ENCODE measurements at regions not wholly inside any gene's neighbourhood (a gene's known extent, or its start where the extent isn't known, plus 50 kb on each side); places are given as distances from the start of the nearest gene placed in this dataset.

DNA sequence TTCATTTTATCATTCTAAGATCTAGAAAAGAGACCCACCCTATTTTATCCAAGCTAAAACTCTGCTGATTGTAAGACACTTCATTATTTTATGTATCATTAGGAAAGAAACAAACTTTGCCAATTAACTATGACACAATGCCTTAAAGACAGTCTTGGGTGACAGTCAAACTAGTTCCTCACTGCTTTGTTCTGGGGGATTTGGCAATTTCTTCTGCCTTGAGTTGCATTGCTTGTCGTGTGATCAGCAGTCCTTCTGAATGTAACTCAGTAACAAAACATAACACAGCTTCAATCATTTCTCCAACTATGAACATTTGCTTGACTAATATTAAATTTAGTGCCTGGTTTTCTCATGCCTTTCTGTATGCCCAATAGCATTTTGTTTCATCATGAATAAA lies 577.9 kb upstream of the DIPK2B start:
- H3K4me3 ChIP-seq: no peak overlapping the region
- no peak for DNase-seq (ENCODE audit: low spot score)
- TF ChIP-seq, protein P1, sequence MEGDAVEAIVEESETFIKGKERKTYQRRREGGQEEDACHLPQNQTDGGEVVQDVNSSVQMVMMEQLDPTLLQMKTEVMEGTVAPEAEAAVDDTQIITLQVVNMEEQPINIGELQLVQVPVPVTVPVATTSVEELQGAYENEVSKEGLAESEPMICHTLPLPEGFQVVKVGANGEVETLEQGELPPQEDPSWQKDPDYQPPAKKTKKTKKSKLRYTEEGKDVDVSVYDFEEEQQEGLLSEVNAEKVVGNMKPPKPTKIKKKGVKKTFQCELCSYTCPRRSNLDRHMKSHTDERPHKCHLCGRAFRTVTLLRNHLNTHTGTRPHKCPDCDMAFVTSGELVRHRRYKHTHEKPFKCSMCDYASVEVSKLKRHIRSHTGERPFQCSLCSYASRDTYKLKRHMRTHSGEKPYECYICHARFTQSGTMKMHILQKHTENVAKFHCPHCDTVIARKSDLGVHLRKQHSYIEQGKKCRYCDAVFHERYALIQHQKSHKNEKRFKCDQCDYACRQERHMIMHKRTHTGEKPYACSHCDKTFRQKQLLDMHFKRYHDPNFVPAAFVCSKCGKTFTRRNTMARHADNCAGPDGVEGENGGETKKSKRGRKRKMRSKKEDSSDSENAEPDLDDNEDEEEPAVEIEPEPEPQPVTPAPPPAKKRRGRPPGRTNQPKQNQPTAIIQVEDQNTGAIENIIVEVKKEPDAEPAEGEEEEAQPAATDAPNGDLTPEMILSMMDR (IDR thresholded peaks at IDR 0.05): no peak
- no peak overlapping the region for H3K27ac ChIP-seq

GRCh38 chrX:45777366-45777765 lies 576.7 kb upstream of the DIPK2B start:
- no peak for DNase-seq (ENCODE audit: low spot score)
- TF ChIP-seq, protein P1 (IDR thresholded peaks at IDR 0.05): no peak
- H3K27ac ChIP-seq: no peak overlapping the region

GRCh38 chrX:45775468-45775867 lies 574.8 kb upstream of the DIPK2B start:
- Histone ChIP-seq H3K27ac (peak overlapping the region in 1 of 2 donors; percentile 26), H3K4me3 (no peak overlapping the region)
- DNase-seq (ENCODE audit: low spot score): no peak
- TF ChIP-seq, protein P1 (IDR thresholded peaks at IDR 0.05): no peak

More at GRCh38 chrX:45777366-45777765, 576.7 kb upstream of the DIPK2B start:
- no peak overlapping the region for H3K4me3 ChIP-seq

GRCh38 chrX:45774961-45775360 lies 574.3 kb upstream of the DIPK2B start:
- H3K27ac ChIP-seq: peak overlapping the region in 1 of 2 donors; percentile 26
- no peak overlapping the region for H3K4me3 ChIP-seq
- TF ChIP-seq, protein P1 (IDR thresholded peaks at IDR 0.05): no peak
- no peak for DNase-seq (ENCODE audit: low spot score)

- Histone ChIP-seq H3K27ac (no peak overlapping the region), H3K4me3 (no peak overlapping the region)
- DNase-seq (ENCODE audit: low spot score): no peak
- TF ChIP-seq, protein P1 (IDR thresholded peaks at IDR 0.05): no peak
Observed at GRCh38 chrX:45773572-45773971, 572.9 kb upstream of the DIPK2B start.

DNA sequence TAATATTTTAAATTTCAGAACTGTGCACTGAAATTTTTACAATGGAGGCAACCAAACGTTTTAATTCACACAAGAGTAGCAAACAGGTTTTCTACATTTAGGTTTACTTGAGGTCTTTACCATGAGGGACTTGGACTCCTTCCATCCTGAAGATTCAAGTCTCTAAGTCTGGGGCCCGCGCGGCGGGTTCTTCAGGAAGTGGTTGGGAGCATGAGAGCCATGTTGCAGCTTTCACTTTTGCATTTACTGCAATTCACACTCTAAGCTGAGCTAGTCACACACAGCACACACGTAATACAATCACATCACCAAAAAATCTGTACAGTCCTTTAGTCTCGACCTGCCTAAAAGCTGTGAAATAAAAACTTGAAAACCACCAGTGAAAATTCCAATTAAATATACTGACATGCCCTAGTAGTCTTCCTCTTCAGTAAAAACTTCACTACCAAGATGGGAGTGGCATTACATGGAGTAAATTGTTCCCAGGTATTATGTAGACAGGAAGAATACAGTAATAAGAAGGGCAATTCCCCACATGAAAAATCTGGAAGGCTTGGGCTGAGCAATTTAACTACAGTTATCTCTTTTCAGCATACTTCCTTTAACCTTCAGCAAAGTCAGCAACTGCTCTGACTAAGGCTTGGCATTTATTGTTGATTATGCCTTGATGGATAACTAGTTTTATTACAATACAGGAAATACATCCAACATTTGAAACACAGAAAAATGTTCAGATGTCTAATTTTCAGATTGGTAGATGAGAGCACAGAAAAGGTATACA lies 571.1 kb upstream of the DIPK2B start:
- DNase-seq (ENCODE audit: low spot score): no peak
- TF ChIP-seq, protein P1 (IDR thresholded peaks at IDR 0.05): no peak
- Histone ChIP-seq H3K27ac (peak overlapping the region; percentile 51 to 58), H3K4me3 (peak overlapping the region; percentile 34)

- TF ChIP-seq, protein P1 (IDR thresholded peaks at IDR 0.05): no peak
- Histone ChIP-seq H3K4me3 (peak overlapping the region; percentile 34), H3K27ac (peak overlapping the region; percentile 51 to 58)
- DNase-seq (ENCODE audit: low spot score): no peak
Observed at GRCh38 chrX:45771114-45771513, 570.4 kb upstream of the DIPK2B start.

Data from coronary artery (tissue), 2 donors.